ENCODE measurements at regions not wholly inside any gene's neighbourhood (a gene's known extent, or its start where the extent isn't known, plus 50 kb on each side); places are given as distances from the start of the nearest gene placed in this dataset.
"Not testable (repeated sequence)": the region's sequence is repeated elsewhere in the genome, so short reads cannot be mapped to it uniquely, and the experiment has no call there.

DNA sequence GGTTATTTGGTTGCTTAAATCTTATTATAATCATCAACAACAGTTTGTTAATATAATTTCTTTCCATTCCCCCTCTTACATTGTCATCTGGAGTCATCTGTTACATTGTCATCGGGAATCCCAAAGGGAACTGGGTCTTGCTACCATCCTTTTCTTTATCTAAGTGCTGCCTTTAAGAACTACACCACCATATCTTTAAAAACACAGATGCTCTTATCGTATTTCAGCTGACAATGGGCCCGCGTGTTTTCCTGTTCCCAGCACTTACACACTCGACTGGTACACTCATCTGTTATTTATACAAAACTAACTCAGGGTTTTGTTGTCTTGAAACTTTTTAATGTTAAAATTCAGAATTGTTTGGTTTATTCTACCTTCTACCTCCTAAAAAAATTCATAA, 256.2 kb upstream of the MGMT start (continued):
- TF ChIP-seq, protein P1, sequence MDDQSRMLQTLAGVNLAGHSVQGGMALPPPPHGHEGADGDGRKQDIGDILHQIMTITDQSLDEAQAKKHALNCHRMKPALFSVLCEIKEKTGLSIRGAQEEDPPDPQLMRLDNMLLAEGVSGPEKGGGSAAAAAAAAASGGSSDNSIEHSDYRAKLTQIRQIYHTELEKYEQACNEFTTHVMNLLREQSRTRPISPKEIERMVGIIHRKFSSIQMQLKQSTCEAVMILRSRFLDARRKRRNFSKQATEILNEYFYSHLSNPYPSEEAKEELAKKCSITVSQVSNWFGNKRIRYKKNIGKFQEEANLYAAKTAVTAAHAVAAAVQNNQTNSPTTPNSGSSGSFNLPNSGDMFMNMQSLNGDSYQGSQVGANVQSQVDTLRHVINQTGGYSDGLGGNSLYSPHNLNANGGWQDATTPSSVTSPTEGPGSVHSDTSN (IDR thresholded peaks at IDR 0.05) = no peak

DNA sequence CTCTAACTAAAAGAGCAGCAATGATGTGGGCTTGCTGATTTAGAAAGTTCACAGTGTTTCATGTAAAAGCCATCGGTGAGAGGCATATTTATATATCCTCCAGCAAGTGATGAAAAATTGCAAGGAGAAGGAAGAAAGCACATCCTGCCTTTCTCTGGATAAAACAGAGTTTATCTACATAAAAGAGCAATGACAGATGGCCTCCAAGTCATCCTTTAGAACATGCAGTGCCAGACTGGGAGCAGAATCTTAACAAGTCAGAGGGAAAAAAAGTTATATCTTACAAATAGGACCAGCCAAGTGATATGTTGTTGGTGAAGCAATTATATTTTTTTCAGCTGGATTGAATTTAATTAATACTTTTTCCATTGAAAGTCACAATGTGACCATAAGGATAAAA, 253.8 kb upstream of the MGMT start:
- Histone ChIP-seq H4K20me1 (ENCODE audit: insufficient read depth) (no peaks in the 10 kb centered on the region), H2AFZ (ENCODE audit: low read depth) (no peak overlapping the region), H3K9me2 (no peaks in the 10 kb centered on the region), H3K4me2 (no peak overlapping the region), H3K4me1 (ENCODE audit: control insufficient read depth in 1 of 2, insufficient read depth in 2 of 2, low read depth in 1 of 2, low read length in 1 of 2) (no peaks in the 10 kb centered on the region), H3K79me2 (ENCODE audit: insufficient read depth) (no peaks in the 10 kb centered on the region), H3F3A (replicated peaks; ENCODE audit: insufficient read depth) (no peaks in the 10 kb centered on the region), H3K27ac (ENCODE audit: low read depth in 2 of 2, low read length in 1 of 2) (no peak overlapping the region), H3K4me3 (ENCODE audit: low read depth in 2 of 2, low read length in 1 of 2) (no peak overlapping the region), H3K36me3 (replicated peaks in 1 of 2; ENCODE audit: control insufficient read depth in 1 of 2, insufficient read depth in 2 of 2, low read length in 1 of 2) (no peaks in the 10 kb centered on the region), H3K9me3 (no peaks in the 10 kb centered on the region), H3K9ac (no peak overlapping the region), H3K27me3 (ENCODE audit: insufficient read depth) (no peaks in the 10 kb centered on the region)
- WGBS (ENCODE audit: low lambda C conversion rate) = 12% methylated on average over 1 of the region's 1 CpG
- ChIA-PET POLR2A (no interaction called here), CTCF (no interaction called here)
- no peak for TF ChIP-seq TCF12 (IDR thresholded peaks at IDR 0.05)
- TF ChIP-seq, protein P2, sequence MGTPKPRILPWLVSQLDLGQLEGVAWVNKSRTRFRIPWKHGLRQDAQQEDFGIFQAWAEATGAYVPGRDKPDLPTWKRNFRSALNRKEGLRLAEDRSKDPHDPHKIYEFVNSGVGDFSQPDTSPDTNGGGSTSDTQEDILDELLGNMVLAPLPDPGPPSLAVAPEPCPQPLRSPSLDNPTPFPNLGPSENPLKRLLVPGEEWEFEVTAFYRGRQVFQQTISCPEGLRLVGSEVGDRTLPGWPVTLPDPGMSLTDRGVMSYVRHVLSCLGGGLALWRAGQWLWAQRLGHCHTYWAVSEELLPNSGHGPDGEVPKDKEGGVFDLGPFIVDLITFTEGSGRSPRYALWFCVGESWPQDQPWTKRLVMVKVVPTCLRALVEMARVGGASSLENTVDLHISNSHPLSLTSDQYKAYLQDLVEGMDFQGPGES (IDR thresholded peaks at IDR 0.05; ENCODE audit: low read depth, low read length) = no peak
- no peak for TF ChIP-seq TAF1 (IDR thresholded peaks at IDR 0.05; ENCODE audit: borderline replicate concordance, low read depth, low read length)
- no peak for TF ChIP-seq YY1 (IDR thresholded peaks at IDR 0.05; ENCODE audit: low read depth)
- no peak for TF ChIP-seq RCOR1 (IDR thresholded peaks at IDR 0.05; ENCODE audit: low read length)
- TF ChIP-seq ELF1 (IDR thresholded peaks at IDR 0.05) = no peak
- no peak for TF ChIP-seq SMC3 (IDR thresholded peaks at IDR 0.05; ENCODE audit: low read depth, low read length)
- TF ChIP-seq TEAD4 (IDR thresholded peaks at IDR 0.05; ENCODE audit: borderline replicate concordance, insufficient read depth) = no peak
- no peak for TF ChIP-seq FOXM1 (IDR thresholded peaks at IDR 0.05; ENCODE audit: low read depth)
- TF ChIP-seq, protein P3, sequence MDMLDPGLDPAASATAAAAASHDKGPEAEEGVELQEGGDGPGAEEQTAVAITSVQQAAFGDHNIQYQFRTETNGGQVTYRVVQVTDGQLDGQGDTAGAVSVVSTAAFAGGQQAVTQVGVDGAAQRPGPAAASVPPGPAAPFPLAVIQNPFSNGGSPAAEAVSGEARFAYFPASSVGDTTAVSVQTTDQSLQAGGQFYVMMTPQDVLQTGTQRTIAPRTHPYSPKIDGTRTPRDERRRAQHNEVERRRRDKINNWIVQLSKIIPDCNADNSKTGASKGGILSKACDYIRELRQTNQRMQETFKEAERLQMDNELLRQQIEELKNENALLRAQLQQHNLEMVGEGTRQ (IDR thresholded peaks at IDR 0.05; ENCODE audit: borderline replicate concordance, low read depth, low read length) = no peak
- DNase-seq = no peak

DNA sequence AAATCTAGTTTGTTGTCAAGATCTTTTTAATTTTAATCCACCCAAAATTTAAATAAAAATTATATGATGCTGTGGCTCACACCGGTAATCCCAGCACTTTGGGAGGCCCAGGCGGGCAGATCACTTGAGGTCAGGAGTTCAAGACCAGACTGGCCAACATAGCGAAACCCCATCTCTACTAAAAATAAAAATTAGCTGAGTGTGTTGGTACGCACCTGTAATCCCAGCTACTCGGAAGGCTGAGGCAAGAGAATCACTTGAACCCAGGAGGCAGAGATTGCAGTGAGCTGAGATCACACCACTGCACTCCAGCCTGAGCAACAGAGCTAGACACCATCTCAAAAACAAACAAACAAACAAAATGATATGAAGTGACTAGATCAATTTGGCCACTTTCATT, 253.0 kb upstream of the MGMT start:
- H3K79me2 ChIP-seq (ENCODE audit: insufficient read depth); H3K36me3 ChIP-seq (replicated peaks in 1 of 2; ENCODE audit: control insufficient read depth in 1 of 2, insufficient read depth in 2 of 2, low read length in 1 of 2); H3K27me3 ChIP-seq (ENCODE audit: insufficient read depth); H3F3A ChIP-seq (replicated peaks; ENCODE audit: insufficient read depth); H3K4me3 ChIP-seq (ENCODE audit: low read depth in 2 of 2, low read length in 1 of 2); H3K4me1 ChIP-seq (ENCODE audit: control insufficient read depth in 1 of 2, insufficient read depth in 2 of 2, low read depth in 1 of 2, low read length in 1 of 2); DNase-seq; H3K4me2 ChIP-seq; H2AFZ ChIP-seq (ENCODE audit: low read depth); H4K20me1 ChIP-seq (ENCODE audit: insufficient read depth); POLR2A ChIA-PET; H3K27ac ChIP-seq (ENCODE audit: low read depth in 2 of 2, low read length in 1 of 2); CTCF ChIA-PET; H3K9ac ChIP-seq; H3K9me2 ChIP-seq; H3K9me3 ChIP-seq: not testable (repeated sequence)
- WGBS (ENCODE audit: low lambda C conversion rate) = 26% methylated on average over 5 of the region's 5 CpGs
